Ascending aorta (tissue), 2 donors: ENCODE measurements at regions not wholly inside any gene's neighbourhood (a gene's known extent, or its start where the extent isn't known, plus 50 kb on each side); places are given as distances from the start of the nearest gene placed in this dataset.

Experiments
- DNase-seq, 2 donors: peaks; one replicate each; pipeline ENCODE4 v3.0.0-alpha.2; 2019; ENCODE audit warnings: low spot score in 2 of 2
- H3K27ac ChIP-seq, 2 donors: fragments of 200-600 bp; sonication (generic); one replicate each; pipeline ENCODE4 v1.5.1; 2016 to 2017; ENCODE audit warnings: mild to moderate bottlenecking in 1 of 2
- H3K27me3 ChIP-seq: fragments of 200-600 bp; sonication (generic); one replicate; pipeline ENCODE4 v1.5.1; 2017
- H3K36me3 ChIP-seq, 2 donors: fragments of 200-600 bp; sonication (generic); one replicate each; pipeline ENCODE4 v1.5.1; 2016
- H3K4me1 ChIP-seq, 2 donors: fragments of 200-600 bp; sonication (generic); one replicate each; pipeline ENCODE4 v1.5.1; 2016 to 2017; ENCODE audit warnings: mild to moderate bottlenecking in 1 of 2
- H3K4me3 ChIP-seq, 2 donors: fragments of 200-600 bp; sonication (generic); one replicate each; pipeline ENCODE4 v1.5.1; 2016 to 2017; ENCODE audit warnings: mild to moderate bottlenecking in 1 of 2
- H3K9me3 ChIP-seq, 2 donors: fragments of 200-600 bp; sonication (generic); one replicate each; pipeline ENCODE4 v1.5.1; 2016
- intact Hi-C: fragments of 100-400 bp; cut with DNase I; formaldehyde crosslinking; loops from one replicate; pipeline ENCODE4 v1.15.1; 2023
- TF ChIP-seq, protein P1 (sequence below), 3 experiments: fragments of 200-600 bp in 2 of 3; fragments of 450-650 bp in 1 of 3; sonication (generic) in 2 of 3; IDR thresholded peaks; one replicate each; pipeline ENCODE4 v1.5.1; 2016 to 2019; ENCODE audit warnings: antibody characterized with exemption in 3 of 3, mild to moderate bottlenecking in 1 of 3, moderate library complexity in 1 of 3

DNA sequence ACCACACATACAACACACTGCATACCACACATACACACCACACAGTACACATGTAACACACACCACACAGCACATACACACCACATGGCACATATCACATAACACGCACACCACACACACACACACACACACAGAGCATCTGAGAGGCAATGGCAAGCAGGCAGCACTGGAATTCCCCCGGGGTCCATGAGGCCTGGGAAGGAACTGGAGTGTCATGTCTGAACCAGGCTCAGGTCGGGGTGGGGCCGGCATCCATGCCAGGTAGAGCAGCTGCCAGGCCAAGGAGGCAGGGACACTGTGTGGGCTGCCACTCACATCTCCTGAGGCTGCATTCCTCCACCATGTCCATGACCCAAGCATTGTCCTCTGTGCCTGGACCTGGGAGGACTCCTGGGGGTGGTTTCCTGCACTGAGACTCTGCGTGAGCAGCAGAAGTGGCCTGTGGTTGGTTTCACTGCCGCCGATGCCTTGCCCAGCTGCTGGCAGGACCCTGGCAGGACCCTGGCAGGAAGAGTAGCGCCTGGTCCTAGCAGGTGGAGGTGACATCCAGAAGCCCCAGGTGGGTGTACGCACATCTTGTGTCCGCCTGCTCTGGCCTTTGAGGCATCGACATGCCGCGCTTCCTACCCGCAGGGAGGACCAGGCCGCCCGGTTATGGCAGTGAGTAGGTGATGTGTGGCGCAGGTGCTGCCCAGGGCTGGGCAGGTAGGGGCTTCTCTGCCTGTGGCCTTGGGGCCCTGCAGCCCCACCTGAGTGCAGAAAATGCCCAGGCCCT is 1280.4 kb downstream of the TBC1D22A start:
- Histone ChIP-seq H3K36me3 (no peaks in the 10 kb centered on the region), H3K4me3 (no peak overlapping the region), H3K27ac (no peak overlapping the region), H3K27me3 (no peaks in the 10 kb centered on the region), H3K4me1 (no peaks in the 10 kb centered on the region), H3K9me3 (no peaks in the 10 kb centered on the region)
- intact Hi-C loops, result no loop called here
- no peak for DNase-seq
- TF ChIP-seq, protein P1, sequence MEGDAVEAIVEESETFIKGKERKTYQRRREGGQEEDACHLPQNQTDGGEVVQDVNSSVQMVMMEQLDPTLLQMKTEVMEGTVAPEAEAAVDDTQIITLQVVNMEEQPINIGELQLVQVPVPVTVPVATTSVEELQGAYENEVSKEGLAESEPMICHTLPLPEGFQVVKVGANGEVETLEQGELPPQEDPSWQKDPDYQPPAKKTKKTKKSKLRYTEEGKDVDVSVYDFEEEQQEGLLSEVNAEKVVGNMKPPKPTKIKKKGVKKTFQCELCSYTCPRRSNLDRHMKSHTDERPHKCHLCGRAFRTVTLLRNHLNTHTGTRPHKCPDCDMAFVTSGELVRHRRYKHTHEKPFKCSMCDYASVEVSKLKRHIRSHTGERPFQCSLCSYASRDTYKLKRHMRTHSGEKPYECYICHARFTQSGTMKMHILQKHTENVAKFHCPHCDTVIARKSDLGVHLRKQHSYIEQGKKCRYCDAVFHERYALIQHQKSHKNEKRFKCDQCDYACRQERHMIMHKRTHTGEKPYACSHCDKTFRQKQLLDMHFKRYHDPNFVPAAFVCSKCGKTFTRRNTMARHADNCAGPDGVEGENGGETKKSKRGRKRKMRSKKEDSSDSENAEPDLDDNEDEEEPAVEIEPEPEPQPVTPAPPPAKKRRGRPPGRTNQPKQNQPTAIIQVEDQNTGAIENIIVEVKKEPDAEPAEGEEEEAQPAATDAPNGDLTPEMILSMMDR (IDR thresholded peaks at IDR 0.05), result no peak

DNA sequence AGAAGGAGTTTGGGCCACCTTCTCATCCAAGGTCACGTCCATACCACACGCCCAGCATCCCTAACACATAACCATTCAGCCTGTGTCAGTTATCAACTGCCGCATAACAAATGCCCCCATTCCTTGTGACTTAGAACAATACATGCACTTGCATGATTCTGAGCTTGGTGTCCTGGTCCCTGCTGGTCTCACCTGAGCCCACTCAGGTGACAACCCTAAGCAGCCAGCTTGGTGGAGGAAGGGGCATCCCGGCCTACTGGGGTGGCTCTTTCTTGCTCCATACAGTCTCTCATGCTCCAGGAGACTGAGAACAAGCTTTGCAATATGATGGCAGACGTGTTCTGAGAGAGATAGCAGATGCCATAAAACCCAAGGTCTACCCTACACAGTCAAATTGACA is 1276.9 kb downstream of the TBC1D22A start:
- H3K4me3 ChIP-seq, result no peak overlapping the region
- TF ChIP-seq, protein P1 (IDR thresholded peaks at IDR 0.05), result no peak
- no peaks in the 10 kb centered on the region for H3K4me1 ChIP-seq
- H3K9me3 ChIP-seq, result no peaks in the 10 kb centered on the region
- intact Hi-C loops, result no loop called here
- no peak overlapping the region for H3K27ac ChIP-seq
- H3K27me3 ChIP-seq, result no peaks in the 10 kb centered on the region
- H3K36me3 ChIP-seq, result no peaks in the 10 kb centered on the region
- no peak for DNase-seq

DNA sequence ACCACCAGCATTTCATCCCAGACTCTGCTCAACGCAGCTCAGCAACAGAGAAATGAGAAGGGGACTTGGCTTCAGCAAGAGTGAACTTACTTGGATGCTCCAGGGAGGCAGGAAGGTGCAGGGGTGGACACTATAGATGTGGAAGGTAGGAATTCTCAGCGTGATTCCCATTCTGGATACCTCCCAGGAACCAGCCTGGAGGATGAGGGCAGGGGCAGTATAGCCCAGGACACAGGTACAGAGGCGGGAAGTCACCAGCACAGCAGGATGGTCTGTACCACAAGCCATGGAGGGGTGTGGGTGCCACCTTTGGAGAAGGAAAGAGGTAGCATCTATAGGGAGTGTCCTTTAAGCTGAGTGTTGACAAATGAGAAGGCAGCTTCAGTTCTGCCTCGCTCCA is 1275.2 kb downstream of the TBC1D22A start:
- no peak for DNase-seq
- intact Hi-C loops, result no loop called here
- no peaks in the 10 kb centered on the region for H3K9me3 ChIP-seq
- no peak overlapping the region for H3K4me3 ChIP-seq
- no peaks in the 10 kb centered on the region for H3K27me3 ChIP-seq
- H3K4me1 ChIP-seq, result no peaks in the 10 kb centered on the region
- H3K27ac ChIP-seq, result no peak overlapping the region
- TF ChIP-seq, protein P1 (IDR thresholded peaks at IDR 0.05), result no peak
- H3K36me3 ChIP-seq, result no peaks in the 10 kb centered on the region

DNA sequence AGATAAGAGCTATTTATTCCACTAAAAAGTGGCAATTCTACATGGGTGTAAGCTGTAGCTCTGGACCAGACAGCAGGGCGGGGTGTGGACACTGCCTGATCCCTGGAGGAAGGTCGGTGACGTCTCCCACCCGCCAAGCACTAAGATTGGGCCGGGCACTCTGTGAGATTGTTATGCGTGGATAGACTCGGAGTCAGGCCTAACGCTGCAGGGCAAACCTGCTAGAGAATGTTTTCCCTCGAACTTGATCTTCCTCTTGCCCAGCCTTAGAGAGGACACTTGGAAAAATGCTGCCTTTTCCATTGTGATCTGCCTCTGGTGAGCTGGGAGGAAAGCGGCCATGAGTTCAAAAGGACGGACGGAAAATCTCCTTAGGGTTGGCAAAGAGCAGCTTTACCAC is 1273.4 kb downstream of the TBC1D22A start:
- intact Hi-C loops, result no loop called here
- Histone ChIP-seq H3K27me3 (no peaks in the 10 kb centered on the region), H3K27ac (no peak overlapping the region), H3K4me1 (no peaks in the 10 kb centered on the region), H3K9me3 (no peaks in the 10 kb centered on the region), H3K4me3 (no peak overlapping the region), H3K36me3 (no peaks in the 10 kb centered on the region)
- TF ChIP-seq, protein P1 (IDR thresholded peaks at IDR 0.05), result no peak
- no peak for DNase-seq

DNA sequence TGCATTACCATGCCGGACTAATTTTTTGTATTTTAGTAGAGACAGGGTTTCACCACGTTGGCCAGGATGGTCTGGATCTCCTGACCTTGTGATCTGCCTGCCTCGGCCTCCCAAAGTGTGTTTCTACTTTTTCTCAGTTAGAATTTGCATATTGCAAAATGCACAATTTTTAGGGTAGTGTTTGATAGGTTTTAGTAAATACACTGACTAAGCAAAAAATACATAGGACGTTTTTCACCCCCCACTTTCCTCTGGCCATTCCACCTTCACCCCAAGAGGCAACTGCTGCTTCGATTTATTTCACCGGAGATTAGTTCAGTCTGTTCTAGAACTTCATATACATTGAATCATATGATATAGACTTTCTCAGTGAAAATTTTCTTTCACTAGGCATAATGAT is 1269.1 kb downstream of the TBC1D22A start:
- intact Hi-C loops, result no loop called here
- Histone ChIP-seq H3K9me3 (no peaks in the 10 kb centered on the region), H3K27ac (no peak overlapping the region), H3K4me3 (no peak overlapping the region), H3K27me3 (no peaks in the 10 kb centered on the region), H3K36me3 (no peaks in the 10 kb centered on the region), H3K4me1 (no peaks in the 10 kb centered on the region)
- TF ChIP-seq, protein P1 (IDR thresholded peaks at IDR 0.05), result no peak
- DNase-seq, result no peak
